HepG2 (cell line): ENCODE measurements at regions not wholly inside any gene's neighbourhood (a gene's known extent, or its start where the extent isn't known, plus 50 kb on each side); places are given as distances from the start of the nearest gene placed in this dataset.
A peak's percentile ranks its signal among the peaks of the same experiment; 100 is the strongest.

Experiments used
- ATAC-seq: fragments of 200-7000 bp; cut with Tn5 transposase; 3 replicates; pipeline ENCODE4 v1.9.1; 2020; ENCODE audit warnings: mild to moderate bottlenecking, moderate library complexity
- BruUV-seq: library from RNA; stranded (reverse); fragments of 400-500 nt; replicated peaks from 2 replicates; lab custom pipeline; 2021; lab: Mats Ljungman, UMichigan
- CTCF ChIA-PET: fragments of 300-600 bp; formaldehyde crosslinking; extraction: SDS; loops from one replicate; lab custom pipeline; 2021; ENCODE audit warnings: low total read pairs, inconsistent platforms, low intra/inter-chr PET ratio; lab: Yijun Ruan, JAX
- POLR2A ChIA-PET: fragments of 350-600 bp; sonication (Branson Sonifier 250); formaldehyde crosslinking; loops from one replicate; lab custom pipeline; 2020; ENCODE audit warnings: antibody characterized with exemption, inconsistent platforms; lab: Yijun Ruan, JAX
- DNase-seq: peaks from one replicate; pipeline ENCODE4 v3.0.0-alpha.2; 2015; ENCODE audit warnings: low spot score
- FAIRE-seq: peaks from 3 replicates; lab custom pipeline; 2011; peaks lifted over from hg19 to GRCh38; lab: Jason Lieb, UNC
- H2AFZ ChIP-seq: one replicate; pipeline ENCODE4 v1.6.1; 2011; ENCODE audit warnings: low read length, inconsistent platforms
- H3K27ac ChIP-seq: fragments of 300-600 bp; 3 replicates; pipeline ENCODE4 v1.8.0; 2011; ENCODE audit warnings: mixed run types, mild to moderate bottlenecking, mixed read lengths, low read length, inconsistent platforms; ENCODE audit not compliant: insufficient read depth; ENCODE audit errors: extremely low read length
- H3K27me3 ChIP-seq, 2 experiments: fragments of 200-600 bp in 1 of 2; 2 replicates in 1 of 2; 3 replicates in 1 of 2; pipeline versions ENCODE4 v1.6.0 to v1.8.0; 2011; ENCODE audit warnings: low read length in 2 of 2, mild to moderate bottlenecking in 2 of 2, moderate library complexity in 2 of 2, inconsistent platforms in 1 of 2; ENCODE audit not compliant: insufficient read depth in 2 of 2, control insufficient read depth in 1 of 2
- H3K36me3 ChIP-seq, 2 experiments: fragments of 200-600 bp in 1 of 2; replicated peaks in 1 of 2; 2 replicates in 1 of 2; 3 replicates in 1 of 2; pipeline versions ENCODE4 v1.5.1 to v1.8.0; 2011; ENCODE audit warnings: low read length in 2 of 2, inconsistent platforms in 1 of 2; ENCODE audit not compliant: insufficient read depth in 2 of 2, control insufficient read depth in 1 of 2
- H3K4me1 ChIP-seq: 2 replicates; pipeline ENCODE4 v1.5.1; 2012; ENCODE audit warnings: low read length, inconsistent platforms; ENCODE audit not compliant: insufficient read depth
- H3K4me2 ChIP-seq: 2 replicates; pipeline ENCODE4 v1.6.0; 2011; ENCODE audit warnings: low read depth, low read length, inconsistent platforms
- H3K4me3 ChIP-seq, 3 experiments: fragments of 200-600 bp in 1 of 3; sonication (generic), shearing (Covaris generic) in 1 of 3; replicated peaks in 1 of 3; 2 replicates each; pipeline ENCODE4 v1.5.1; 2011 to 2016; ENCODE audit warnings: low read length in 3 of 3, inconsistent platforms in 2 of 3, low read depth in 2 of 3, mild to moderate bottlenecking in 2 of 3, control low read depth in 1 of 3, mixed read lengths in 1 of 3; ENCODE audit not compliant: insufficient read depth in 1 of 3
- H3K79me2 ChIP-seq: one replicate; pipeline ENCODE4 v1.6.1; 2011; ENCODE audit warnings: low read length, inconsistent platforms; ENCODE audit not compliant: insufficient read depth
- H3K9ac ChIP-seq: 2 replicates; pipeline ENCODE4 v1.6.0; 2011; ENCODE audit warnings: mild to moderate bottlenecking, low read depth, low read length, inconsistent platforms; ENCODE audit not compliant: insufficient read depth
- H3K9me3 ChIP-seq: 2 replicates; pipeline ENCODE4 v1.5.1; 2012; ENCODE audit warnings: mild to moderate bottlenecking, low read length
- H4K20me1 ChIP-seq: 2 replicates; pipeline ENCODE4 v1.6.0; 2011; ENCODE audit warnings: inconsistent platforms, mild to moderate bottlenecking, low read length, moderate library complexity; ENCODE audit not compliant: insufficient read depth
- HCFC1 ChIP-seq: fragments of 150-350 bp; IDR thresholded peaks from 2 replicates; pipeline ENCODE4 v1.6.1; 2014; ENCODE audit warnings: low read depth, low read length
- ISL2 ChIP-seq: sonication (generic); formaldehyde crosslinking; IDR thresholded peaks from 2 replicates; pipeline ENCODE4 v1.5.0; 2020; ENCODE audit warnings: missing genetic modification reagents
- MAFF ChIP-seq: IDR thresholded peaks from 2 replicates; pipeline ENCODE4 v1.6.1; 2011; ENCODE audit warnings: low read depth, low read length, improper control_type of control experiment
- MAFK ChIP-seq, 2 experiments: IDR thresholded peaks in 1 of 2; conservative IDR thresholded peaks in 1 of 2; 2 replicates each; pipeline ENCODE4 v1.6.1; 2011; ENCODE audit warnings: improper control_type of control experiment in 2 of 2, low read length in 2 of 2
- RAD21 ChIP-seq: fragments of 450-650 bp; formaldehyde crosslinking; IDR thresholded peaks from 2 replicates; pipeline ENCODE4 v1.5.0; 2020; ENCODE audit warnings: mild to moderate bottlenecking
- ZIK1 ChIP-seq: sonication (generic); formaldehyde crosslinking; IDR thresholded peaks from 2 replicates; pipeline ENCODE4 v1.5.0; 2020; ENCODE audit warnings: mild to moderate bottlenecking, low read depth, missing genetic modification reagents, borderline replicate concordance
- ZNF772 ChIP-seq: sonication (generic); formaldehyde crosslinking; IDR thresholded peaks from 2 replicates; pipeline ENCODE4 v1.5.0; 2020; ENCODE audit warnings: mild to moderate bottlenecking, missing genetic modification reagents
- ZSCAN29 ChIP-seq: sonication (generic); formaldehyde crosslinking; conservative IDR thresholded peaks from 2 replicates; pipeline ENCODE4 v1.4.0; 2020; ENCODE audit warnings: mild to moderate bottlenecking, missing genetic modification reagents
- in situ Hi-C: cut with HindIII; loops from 2 replicates; pipeline ENCODE4 v1.10.0; 2017; ENCODE audit warnings: low pct_unique_long_range_greater_than_20kb; ENCODE audit not compliant: extremely low pct_ligation_motif_present
- intact Hi-C: fragments of 100-400 bp; cut with micrococcal nuclease; formaldehyde crosslinking; loops from one replicate; pipeline ENCODE4 v1.10.0; 2022; ENCODE audit not compliant: unreplicated experiment
- TF ChIP-seq, protein P1 (sequence below): IDR thresholded peaks from 2 replicates; pipeline ENCODE4 v1.6.1; 2016; ENCODE audit warnings: mild to moderate bottlenecking
- TF ChIP-seq, protein P2 (sequence below): sonication (generic); formaldehyde crosslinking; IDR thresholded peaks from 2 replicates; pipeline ENCODE4 v1.4.0; 2020; ENCODE audit warnings: low read depth, mild to moderate bottlenecking, missing genetic modification reagents
- TF ChIP-seq, protein P3 (sequence below): sonication (generic); formaldehyde crosslinking; conservative IDR thresholded peaks from 2 replicates; pipeline ENCODE4 v1.8.0; 2022; ENCODE audit warnings: missing genetic modification reagents

DNA sequence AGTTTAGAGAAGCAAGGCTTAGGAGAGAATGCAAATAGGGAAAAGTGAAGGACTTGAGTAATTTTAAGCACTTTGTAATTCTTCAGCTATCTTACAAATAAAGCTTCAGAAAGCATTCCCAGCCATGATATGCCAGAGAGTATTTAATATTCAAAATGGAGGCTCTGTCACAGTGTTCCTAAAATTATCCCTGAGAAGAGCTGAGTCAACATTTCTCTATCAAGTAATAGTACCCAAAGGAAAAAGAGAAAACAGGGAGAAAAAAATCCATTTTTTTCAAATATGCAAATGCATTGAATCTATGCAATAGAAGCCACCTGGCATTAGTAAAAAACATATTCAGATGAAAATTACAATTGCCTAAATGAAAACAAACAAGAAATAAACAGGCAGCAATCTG lies 392.6 kb upstream of the FAM174A start:
- ChIA-PET POLR2A (no interaction called here), CTCF (no interaction called here)
- no peaks in the 10 kb centered on the region for H3K27me3 ChIP-seq
- H3K4me1 ChIP-seq: no peaks in the 10 kb centered on the region
- H2AFZ ChIP-seq: no peak overlapping the region
- H3K36me3 ChIP-seq: no peaks in the 10 kb centered on the region
- no peak overlapping the region for H3K4me3 ChIP-seq
- in situ Hi-C loops: no loop called here
- no TSS peak for BruUV-seq
- no peak overlapping the region for H3K9ac ChIP-seq
- H3K79me2 ChIP-seq: no peaks in the 10 kb centered on the region
- ATAC-seq (no peak), DNase-seq (no peak)
- no peak overlapping the region for H3K27ac ChIP-seq
- intact Hi-C loops: no loop called here
- no peaks in the 10 kb centered on the region for H4K20me1 ChIP-seq
- TF ChIP-seq HCFC1 (no peak), MAFK (conservative IDR thresholded peaks at IDR 0.05 in 1 of 2, IDR thresholded peaks at IDR 0.05 in 1 of 2; ENCODE audit: low read length in 2 of 2) (peak; percentile 53 to 70), ZIK1 (no peak), RAD21 (no peak), ZSCAN29 (no peak), MAFF (peak; percentile 56), ZNF772 (CRISPR knock-in tag) (no peak), ISL2 (CRISPR knock-in tag) (no peak)
- TF ChIP-seq, protein P1, sequence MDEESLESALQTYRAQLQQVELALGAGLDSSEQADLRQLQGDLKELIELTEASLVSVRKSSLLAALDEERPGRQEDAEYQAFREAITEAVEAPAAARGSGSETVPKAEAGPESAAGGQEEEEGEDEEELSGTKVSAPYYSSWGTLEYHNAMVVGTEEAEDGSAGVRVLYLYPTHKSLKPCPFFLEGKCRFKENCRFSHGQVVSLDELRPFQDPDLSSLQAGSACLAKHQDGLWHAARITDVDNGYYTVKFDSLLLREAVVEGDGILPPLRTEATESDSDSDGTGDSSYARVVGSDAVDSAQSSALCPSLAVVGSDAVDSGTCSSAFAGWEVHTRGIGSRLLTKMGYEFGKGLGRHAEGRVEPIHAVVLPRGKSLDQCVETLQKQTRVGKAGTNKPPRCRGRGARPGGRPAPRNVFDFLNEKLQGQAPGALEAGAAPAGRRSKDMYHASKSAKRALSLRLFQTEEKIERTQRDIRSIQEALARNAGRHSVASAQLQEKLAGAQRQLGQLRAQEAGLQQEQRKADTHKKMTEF (CRISPR knock-in tag): no peak
- TF ChIP-seq, protein P2, sequence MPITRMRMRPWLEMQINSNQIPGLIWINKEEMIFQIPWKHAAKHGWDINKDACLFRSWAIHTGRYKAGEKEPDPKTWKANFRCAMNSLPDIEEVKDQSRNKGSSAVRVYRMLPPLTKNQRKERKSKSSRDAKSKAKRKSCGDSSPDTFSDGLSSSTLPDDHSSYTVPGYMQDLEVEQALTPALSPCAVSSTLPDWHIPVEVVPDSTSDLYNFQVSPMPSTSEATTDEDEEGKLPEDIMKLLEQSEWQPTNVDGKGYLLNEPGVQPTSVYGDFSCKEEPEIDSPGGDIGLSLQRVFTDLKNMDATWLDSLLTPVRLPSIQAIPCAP (CRISPR knock-in tag): no peak
- TF ChIP-seq, protein P3, sequence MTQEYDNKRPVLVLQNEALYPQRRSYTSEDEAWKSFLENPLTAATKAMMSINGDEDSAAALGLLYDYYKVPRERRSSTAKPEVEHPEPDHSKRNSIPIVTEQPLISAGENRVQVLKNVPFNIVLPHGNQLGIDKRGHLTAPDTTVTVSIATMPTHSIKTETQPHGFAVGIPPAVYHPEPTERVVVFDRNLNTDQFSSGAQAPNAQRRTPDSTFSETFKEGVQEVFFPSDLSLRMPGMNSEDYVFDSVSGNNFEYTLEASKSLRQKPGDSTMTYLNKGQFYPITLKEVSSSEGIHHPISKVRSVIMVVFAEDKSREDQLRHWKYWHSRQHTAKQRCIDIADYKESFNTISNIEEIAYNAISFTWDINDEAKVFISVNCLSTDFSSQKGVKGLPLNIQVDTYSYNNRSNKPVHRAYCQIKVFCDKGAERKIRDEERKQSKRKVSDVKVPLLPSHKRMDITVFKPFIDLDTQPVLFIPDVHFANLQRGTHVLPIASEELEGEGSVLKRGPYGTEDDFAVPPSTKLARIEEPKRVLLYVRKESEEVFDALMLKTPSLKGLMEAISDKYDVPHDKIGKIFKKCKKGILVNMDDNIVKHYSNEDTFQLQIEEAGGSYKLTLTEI (CRISPR knock-in tag): no peak
- TF ChIP-seq, all 625 proteins: peak for 2
- no peak for FAIRE-seq
- H3K4me2 ChIP-seq: no peak overlapping the region
- no peaks in the 10 kb centered on the region for H3K9me3 ChIP-seq
